Sigmoid colon (tissue), 3 donors: ENCODE measurements at regions not wholly inside any gene's neighbourhood (a gene's known extent, or its start where the extent isn't known, plus 50 kb on each side); places are given as distances from the start of the nearest gene placed in this dataset.

Experiments
- CTCF ChIP-seq, 4 experiments: fragments of 450-650 bp in 3 of 4; fragments of 200-600 bp in 1 of 4; IDR thresholded peaks; one replicate each; pipeline ENCODE4 v1.5.1; 2016 to 2019; ENCODE audit warnings: antibody characterized with exemption in 4 of 4, mild to moderate bottlenecking in 3 of 4, moderate library complexity in 2 of 4
- POLR2A ChIP-seq, 2 donors: fragments of 450-650 bp; IDR thresholded peaks; one replicate each; pipeline ENCODE4 v1.6.1; 2016; ENCODE audit warnings: antibody characterized with exemption in 2 of 2, mild to moderate bottlenecking in 2 of 2, moderate library complexity in 2 of 2

- TF ChIP-seq CTCF (IDR thresholded peaks at IDR 0.05) (no peak), POLR2A (IDR thresholded peaks at IDR 0.05) (no peak)
Measured at GRCh38 chr11:42444406-42444805, 867.4 kb upstream of the API5 start.
